ENCODE measurements at regions not wholly inside any gene's neighbourhood (a gene's known extent, or its start where the extent isn't known, plus 50 kb on each side); places are given as distances from the start of the nearest gene placed in this dataset.
A peak's percentile ranks its signal among the peaks of the same experiment; 100 is the strongest.
"Not testable (repeated sequence)": the region's sequence is repeated elsewhere in the genome, so short reads cannot be mapped to it uniquely, and the experiment has no call there.

- DNase-seq (ENCODE audit: extremely low read depth, low read depth), result peak; percentile 87
- peak; percentile 19 for TF ChIP-seq CTCF (IDR thresholded peaks at IDR 0.05; ENCODE audit: low read depth, low read length)
These were observed 153.7 kb upstream of the SERTAD2 start for GRCh38 chr2:64807417-64807816.

- TF ChIP-seq CTCF (IDR thresholded peaks at IDR 0.05; ENCODE audit: low read depth, low read length), result no peak
- DNase-seq (ENCODE audit: extremely low read depth, low read depth), result no peak
These were observed 154.4 kb upstream of the SERTAD2 start for GRCh38 chr2:64808092-64808491.

GRCh38 chr2:64808754-64809153 is 155.0 kb upstream of the SERTAD2 start:
- TF ChIP-seq CTCF (IDR thresholded peaks at IDR 0.05; ENCODE audit: low read depth, low read length), result no peak
- DNase-seq (ENCODE audit: extremely low read depth, low read depth), result no peak

- no peak for TF ChIP-seq CTCF (IDR thresholded peaks at IDR 0.05; ENCODE audit: low read depth, low read length)
- DNase-seq (ENCODE audit: extremely low read depth, low read depth), result no peak
These were observed 155.5 kb upstream of the SERTAD2 start for GRCh38 chr2:64809216-64809615.

GRCh38 chr2:64812285-64812684 is 158.6 kb upstream of the SERTAD2 start:
- DNase-seq (ENCODE audit: extremely low read depth, low read depth), result no peak
- TF ChIP-seq CTCF (IDR thresholded peaks at IDR 0.05; ENCODE audit: low read depth, low read length), result no peak

- no peak for TF ChIP-seq CTCF (IDR thresholded peaks at IDR 0.05; ENCODE audit: low read depth, low read length)
- DNase-seq (ENCODE audit: extremely low read depth, low read depth), result no peak
These were observed 160.3 kb upstream of the SERTAD2 start for GRCh38 chr2:64814007-64814406.

GRCh38 chr2:64816526-64816925 is 162.8 kb upstream of the SERTAD2 start:
- not testable (repeated sequence) for DNase-seq (ENCODE audit: extremely low read depth, low read depth)

- no peak for TF ChIP-seq CTCF (IDR thresholded peaks at IDR 0.05; ENCODE audit: low read depth, low read length)
- no peak for DNase-seq (ENCODE audit: extremely low read depth, low read depth)
These were observed 163.7 kb upstream of the SERTAD2 start for GRCh38 chr2:64817453-64817852.

Measured in AG09319 (cell line).